Mucosa of descending colon (tissue), 3 donors: ENCODE measurements at regions not wholly inside any gene's neighbourhood (a gene's known extent, or its start where the extent isn't known, plus 50 kb on each side); places are given as distances from the start of the nearest gene placed in this dataset.

Experiments
- ATAC-seq: fragments of 200-7000 bp; cut with Tn5 transposase; one replicate; pipeline ENCODE4 v1.9.1; 2020; ENCODE audit warnings: mild to moderate bottlenecking, moderate library complexity
- DNase-seq, 3 donors: peaks; one replicate each; pipeline ENCODE4 v3.0.0-alpha.2; 2020
- H3K36me3 ChIP-seq: fragments of 200-600 bp; one replicate; pipeline ENCODE4 v1.8.0; 2021; ENCODE audit warnings: low read depth, mild to moderate bottlenecking
- H3K4me1 ChIP-seq: fragments of 200-600 bp; one replicate; pipeline ENCODE4 v1.8.0; 2021; ENCODE audit warnings: low read depth, mild to moderate bottlenecking
- H3K4me3 ChIP-seq: fragments of 200-600 bp; one replicate; pipeline ENCODE4 v1.8.0; 2021; ENCODE audit warnings: mild to moderate bottlenecking
- H3K9me3 ChIP-seq: fragments of 200-600 bp; one replicate; pipeline ENCODE4 v1.8.0; 2021; ENCODE audit warnings: mild to moderate bottlenecking
- CTCF ChIP-seq: fragments of 200-600 bp; IDR thresholded peaks from one replicate; pipeline ENCODE4 v1.8.0; 2022; ENCODE audit warnings: antibody characterized with exemption, mild to moderate bottlenecking
- intact Hi-C, 2 donors: fragments of 100-400 bp; cut with DNase I in 1 of 2; cut with micrococcal nuclease in 1 of 2; formaldehyde crosslinking; loops; one replicate each; pipeline versions ENCODE4 v1.11.0 to v1.11.1; 2022; cut with DNase I, micrococcal nuclease
- donor health status: DM: no; HTN: no; CAD: no; lungs with moderate emphysema.
- donor health status: DM: no; HTN: no; CAD: no.
- donor health status: DM: no; HTN: yes; CAD: no.

DNA sequence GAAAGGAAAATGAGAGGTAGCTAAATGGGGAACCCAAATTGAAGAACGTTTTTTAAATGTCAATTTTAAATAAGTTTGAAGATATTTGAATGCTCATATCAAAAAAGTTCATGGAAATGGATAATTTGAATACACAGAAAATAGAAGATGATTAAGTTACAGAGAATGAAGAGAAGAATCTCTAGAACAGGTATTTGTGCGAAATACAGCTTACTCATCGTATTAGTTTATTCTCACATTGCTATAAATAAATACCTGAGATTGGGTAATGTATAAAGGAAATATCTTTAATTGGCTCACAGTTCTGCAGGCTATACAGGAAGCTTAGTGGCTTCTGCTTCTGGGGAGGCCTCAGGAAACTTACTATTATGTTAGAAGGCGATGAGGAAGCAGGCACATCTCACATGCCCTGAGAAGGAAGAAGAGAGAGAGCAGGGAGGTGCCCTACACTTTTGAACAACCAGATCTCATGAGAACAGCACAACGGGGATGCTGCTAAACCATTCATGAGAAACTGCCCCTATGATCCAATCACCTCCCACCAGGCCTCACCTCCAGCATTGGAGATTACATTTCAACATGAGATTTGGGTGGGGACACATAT is 89.7 kb upstream of the DTNA start:
- Histone ChIP-seq H3K4me1 (no peaks in the 10 kb centered on the region), H3K36me3 (no peaks in the 10 kb centered on the region), H3K4me3 (no peak overlapping the region), H3K9me3 (no peaks in the 10 kb centered on the region)
- intact Hi-C loops: no loop called here
- no peak for DNase-seq
- ATAC-seq: no peak
- TF ChIP-seq CTCF: no peak

GRCh38 chr18:34623557-34623956 is 86.5 kb upstream of the DTNA start:
- TF ChIP-seq CTCF: no peak
- no peak for DNase-seq
- Histone ChIP-seq H3K4me3 (no peak overlapping the region), H3K9me3 (no peaks in the 10 kb centered on the region), H3K4me1 (no peaks in the 10 kb centered on the region), H3K36me3 (no peaks in the 10 kb centered on the region)
- intact Hi-C loops: no loop called here
- ATAC-seq: no peak

DNA sequence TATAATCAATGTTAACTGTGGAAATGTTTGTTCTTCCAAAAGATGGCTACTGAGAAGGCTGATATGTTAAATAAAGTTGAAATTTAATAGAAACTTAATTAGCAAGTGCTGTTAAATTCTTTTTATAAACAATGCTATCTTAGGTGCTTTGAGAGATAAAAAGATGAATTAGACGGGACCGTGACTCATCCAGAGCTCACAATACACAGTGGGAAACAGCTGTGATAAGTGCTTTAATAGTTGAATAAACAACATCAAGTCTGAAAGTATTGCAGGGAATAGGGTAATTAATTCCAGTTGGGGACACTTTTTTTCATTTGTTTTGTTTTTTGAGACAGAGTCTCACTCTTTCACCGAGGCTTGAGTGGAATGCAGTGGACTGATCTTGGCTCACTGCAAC is 85.5 kb upstream of the DTNA start:
- ATAC-seq: no peak
- DNase-seq: no peak
- Histone ChIP-seq H3K9me3 (no peaks in the 10 kb centered on the region), H3K4me3 (no peak overlapping the region), H3K36me3 (no peaks in the 10 kb centered on the region), H3K4me1 (no peaks in the 10 kb centered on the region)
- intact Hi-C loops: no loop called here
- TF ChIP-seq CTCF: no peak

- ATAC-seq (no peak), DNase-seq (no peak)
- intact Hi-C loops: no loop called here
- H3K4me1 ChIP-seq: no peaks in the 10 kb centered on the region
- no peak overlapping the region for H3K4me3 ChIP-seq
- no peak for TF ChIP-seq CTCF
- no peaks in the 10 kb centered on the region for H3K36me3 ChIP-seq
- no peaks in the 10 kb centered on the region for H3K9me3 ChIP-seq
These were observed 83.5 kb upstream of the DTNA start for GRCh38 chr18:34626404-34627136.

DNA sequence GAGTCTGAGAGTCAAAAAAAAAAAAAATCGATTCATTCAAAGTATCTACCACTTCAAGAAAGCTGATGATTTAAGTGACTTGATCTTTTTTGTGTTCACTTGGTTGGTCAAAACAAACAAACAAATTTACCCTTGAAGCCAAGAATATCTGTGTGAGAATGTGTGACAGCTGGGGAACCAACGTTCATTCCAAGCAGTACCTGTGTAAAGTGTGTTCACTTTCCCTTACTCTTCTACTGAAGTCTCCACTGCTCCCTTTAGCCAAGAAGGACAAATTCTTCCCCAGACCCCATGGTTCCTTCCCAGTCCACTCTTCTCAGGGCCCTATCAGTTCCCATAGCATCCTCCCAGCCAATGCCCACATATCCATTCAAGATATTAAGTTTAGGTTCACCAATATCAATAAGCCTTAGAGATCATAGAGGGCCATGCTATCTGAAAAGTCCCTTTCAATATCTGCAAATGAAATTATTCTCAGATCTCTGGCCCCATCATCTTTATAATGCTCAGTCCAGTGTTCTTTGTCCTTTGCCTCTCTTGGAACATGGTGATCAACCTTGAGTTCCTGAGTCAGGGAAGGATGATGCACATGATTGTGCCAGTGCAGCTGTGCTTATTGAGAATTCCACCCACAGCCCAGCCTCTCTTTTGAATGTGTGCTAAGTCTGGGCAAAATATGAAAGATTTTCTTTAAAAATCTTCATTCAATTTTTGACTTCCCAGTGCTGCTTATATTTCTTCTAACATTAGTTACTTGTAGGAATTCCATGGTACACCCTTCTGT is 82.8 kb upstream of the DTNA start:
- DNase-seq: no peak
- intact Hi-C loops: no loop called here
- ATAC-seq: no peak
- Histone ChIP-seq H3K4me1 (no peaks in the 10 kb centered on the region), H3K4me3 (no peak overlapping the region), H3K36me3 (no peaks in the 10 kb centered on the region), H3K9me3 (no peaks in the 10 kb centered on the region)
- TF ChIP-seq CTCF: no peak
